Skeletal muscle satellite cell (primary cell): ENCODE measurements at regions not wholly inside any gene's neighbourhood (a gene's known extent, or its start where the extent isn't known, plus 50 kb on each side); places are given as distances from the start of the nearest gene placed in this dataset.

Experiments
- H3K27me3 ChIP-seq: 2 replicates; pipeline ENCODE4 v1.7.0; 2013; ENCODE audit warnings: low read length; ENCODE audit not compliant: control insufficient read depth, insufficient read depth
- H3K36me3 ChIP-seq: 2 replicates; pipeline ENCODE4 v1.7.0; 2013; ENCODE audit warnings: mild to moderate bottlenecking, control low read depth, low read length; ENCODE audit not compliant: insufficient read depth
- H3K4me1 ChIP-seq: 2 replicates; pipeline ENCODE4 v1.7.0; 2013; ENCODE audit warnings: low read length; ENCODE audit not compliant: control insufficient read depth, insufficient read depth
- H3K4me2 ChIP-seq: 2 replicates; pipeline ENCODE4 v1.7.0; 2013; ENCODE audit warnings: mild to moderate bottlenecking, low read length
- H3K4me3 ChIP-seq: 2 replicates; pipeline ENCODE4 v1.7.0; 2013; ENCODE audit warnings: low read length
- H3K9ac ChIP-seq: 2 replicates; pipeline ENCODE4 v1.7.0; 2013; ENCODE audit warnings: mild to moderate bottlenecking, low read depth, low read length, moderate library complexity
- H3K9me3 ChIP-seq: replicated peaks from 2 replicates; pipeline ENCODE4 v1.7.0; 2013; ENCODE audit warnings: mild to moderate bottlenecking, control low read depth, low read length

DNA sequence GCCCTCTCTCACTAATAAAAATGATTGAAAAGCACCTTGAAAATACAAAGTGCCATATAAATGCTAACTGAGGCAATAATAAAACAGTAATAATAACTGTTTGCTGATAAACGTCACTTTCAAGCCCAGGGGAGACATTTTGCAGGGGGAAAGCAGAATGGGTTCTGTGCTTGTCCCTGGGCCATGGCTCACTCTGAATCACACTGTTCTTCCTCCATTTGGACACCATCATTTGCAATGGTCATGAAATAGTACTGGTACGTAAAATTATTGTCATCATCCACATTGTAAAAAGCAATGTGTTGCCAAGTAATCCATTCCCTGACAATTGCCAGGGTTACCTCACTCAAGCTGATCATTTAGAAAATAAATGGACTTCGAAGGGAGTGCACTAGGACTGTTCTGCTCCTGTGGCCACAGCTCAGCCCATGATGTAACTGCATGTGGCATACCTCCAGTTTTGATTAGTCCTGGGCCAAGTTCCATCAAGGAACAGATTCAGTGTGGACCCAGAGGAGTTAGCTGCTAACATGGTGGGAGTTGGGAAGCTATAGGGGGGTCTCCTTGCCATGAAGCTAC is 508.8 kb upstream of the CELF4 start:
- no peak overlapping the region for H3K4me2 ChIP-seq
- no peaks in the 10 kb centered on the region for H3K4me1 ChIP-seq
- H3K9ac ChIP-seq = no peak overlapping the region
- H3K36me3 ChIP-seq = no peaks in the 10 kb centered on the region
- peaks cover 10% of the 10 kb centered on the region for H3K9me3 ChIP-seq
- no peak overlapping the region for H3K4me3 ChIP-seq
- H3K27me3 ChIP-seq = no peaks in the 10 kb centered on the region

- Histone ChIP-seq H3K36me3 (no peaks in the 10 kb centered on the region), H3K4me3 (no peak overlapping the region), H3K4me2 (no peak overlapping the region), H3K9ac (no peak overlapping the region), H3K4me1 (no peaks in the 10 kb centered on the region), H3K27me3 (no peaks in the 10 kb centered on the region), H3K9me3 (peaks cover 10% of the 10 kb centered on the region)
Observed at GRCh38 chr18:38067821-38068220, 502.2 kb upstream of the CELF4 start.

DNA sequence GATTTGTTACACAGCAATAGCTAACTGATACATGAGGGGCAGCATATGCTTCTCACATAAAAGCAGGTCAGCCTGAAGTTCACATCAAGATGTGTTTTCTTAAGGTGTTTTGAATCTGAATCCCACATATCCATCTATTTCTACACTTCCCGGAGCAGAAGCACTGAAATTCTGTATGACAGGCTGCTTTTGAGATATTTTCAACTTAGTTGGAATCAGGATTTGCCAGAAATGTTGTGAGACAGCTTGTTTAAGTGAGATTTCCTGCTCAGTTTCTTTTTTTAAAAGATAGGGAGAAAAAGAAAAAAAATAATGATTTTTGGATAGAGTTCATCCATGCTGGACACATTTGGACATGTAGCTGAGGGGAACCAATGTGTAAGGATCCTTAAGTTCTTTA is 501.5 kb upstream of the CELF4 start:
- no peaks in the 10 kb centered on the region for H3K27me3 ChIP-seq
- H3K4me2 ChIP-seq = no peak overlapping the region
- H3K36me3 ChIP-seq = no peaks in the 10 kb centered on the region
- H3K4me3 ChIP-seq = no peak overlapping the region
- no peaks in the 10 kb centered on the region for H3K4me1 ChIP-seq
- H3K9ac ChIP-seq = no peak overlapping the region
- peaks cover 16% of the 10 kb centered on the region for H3K9me3 ChIP-seq

DNA sequence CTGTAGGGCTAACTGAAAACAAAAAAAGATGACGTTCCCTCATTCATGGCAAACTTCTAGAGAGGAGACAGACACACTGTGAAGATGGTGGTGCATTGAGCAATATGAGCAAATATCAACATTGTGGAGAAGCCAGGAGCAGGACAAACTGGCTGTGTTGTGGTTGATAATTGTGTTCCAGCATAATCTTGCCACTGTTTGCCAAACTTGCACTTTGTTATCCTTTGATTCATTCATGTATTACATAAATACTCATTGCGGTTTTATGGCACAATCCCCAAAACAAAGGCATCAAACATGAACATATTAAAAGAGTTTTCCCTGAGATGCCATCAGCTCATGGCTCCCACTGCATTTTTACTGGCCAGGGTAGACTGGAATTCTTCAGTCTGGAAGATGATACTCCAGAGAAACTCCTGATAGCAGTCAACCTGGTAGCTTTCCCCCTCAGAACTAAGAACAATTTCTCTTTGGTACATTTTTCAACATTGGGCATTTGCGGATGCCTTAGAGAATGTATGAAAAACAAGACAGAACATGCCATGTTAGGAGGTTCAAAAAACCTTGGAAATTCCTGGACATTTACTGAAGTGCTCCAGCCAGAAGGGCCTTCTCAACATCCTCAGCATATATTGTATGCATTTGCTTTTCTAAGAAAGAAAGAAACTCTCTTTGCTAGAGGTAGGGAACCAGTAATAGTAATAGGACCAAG is 487.4 kb upstream of the CELF4 start:
- no peak overlapping the region for H3K9ac ChIP-seq
- no peak overlapping the region for H3K4me2 ChIP-seq
- no peaks in the 10 kb centered on the region for H3K27me3 ChIP-seq
- no peaks in the 10 kb centered on the region for H3K4me1 ChIP-seq
- H3K36me3 ChIP-seq = no peaks in the 10 kb centered on the region
- no peak overlapping the region for H3K4me3 ChIP-seq
- peaks cover 12% of the 10 kb centered on the region for H3K9me3 ChIP-seq

GRCh38 chr18:38047820-38048219 is 482.2 kb upstream of the CELF4 start:
- Histone ChIP-seq H3K36me3 (no peaks in the 10 kb centered on the region), H3K9ac (no peak overlapping the region), H3K4me3 (no peak overlapping the region), H3K9me3 (peaks cover 17% of the 10 kb centered on the region), H3K4me2 (no peak overlapping the region), H3K27me3 (no peaks in the 10 kb centered on the region), H3K4me1 (no peaks in the 10 kb centered on the region)

DNA sequence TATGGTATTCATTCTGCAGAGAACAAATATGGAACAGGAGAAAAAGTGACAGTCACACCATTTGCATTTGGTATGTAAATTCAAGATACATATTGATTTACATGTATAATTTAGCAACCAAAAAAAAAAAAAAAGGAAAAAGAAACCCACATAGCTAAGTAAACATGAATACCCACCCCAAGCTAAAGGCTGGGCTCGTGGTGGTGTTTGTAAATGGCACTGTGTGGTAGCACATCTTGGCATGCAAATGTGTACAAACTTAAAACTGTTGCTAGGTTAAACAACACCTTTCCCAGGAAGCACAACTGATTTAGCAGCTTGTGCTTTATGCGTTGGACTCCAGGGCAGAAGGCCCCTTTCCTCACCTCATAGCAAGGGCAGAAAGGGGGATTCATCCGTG is 481.1 kb upstream of the CELF4 start:
- Histone ChIP-seq H3K27me3 (no peaks in the 10 kb centered on the region), H3K4me2 (no peak overlapping the region), H3K36me3 (no peaks in the 10 kb centered on the region), H3K9me3 (peaks cover 22% of the 10 kb centered on the region), H3K9ac (no peak overlapping the region), H3K4me3 (no peak overlapping the region), H3K4me1 (no peaks in the 10 kb centered on the region)

- Histone ChIP-seq H3K27me3 (no peaks in the 10 kb centered on the region), H3K4me2 (no peak overlapping the region), H3K4me1 (no peaks in the 10 kb centered on the region), H3K4me3 (no peak overlapping the region), H3K9ac (no peak overlapping the region), H3K9me3 (peaks cover 21% of the 10 kb centered on the region), H3K36me3 (no peaks in the 10 kb centered on the region)
Observed at GRCh38 chr18:38045845-38046244, 480.2 kb upstream of the CELF4 start.

DNA sequence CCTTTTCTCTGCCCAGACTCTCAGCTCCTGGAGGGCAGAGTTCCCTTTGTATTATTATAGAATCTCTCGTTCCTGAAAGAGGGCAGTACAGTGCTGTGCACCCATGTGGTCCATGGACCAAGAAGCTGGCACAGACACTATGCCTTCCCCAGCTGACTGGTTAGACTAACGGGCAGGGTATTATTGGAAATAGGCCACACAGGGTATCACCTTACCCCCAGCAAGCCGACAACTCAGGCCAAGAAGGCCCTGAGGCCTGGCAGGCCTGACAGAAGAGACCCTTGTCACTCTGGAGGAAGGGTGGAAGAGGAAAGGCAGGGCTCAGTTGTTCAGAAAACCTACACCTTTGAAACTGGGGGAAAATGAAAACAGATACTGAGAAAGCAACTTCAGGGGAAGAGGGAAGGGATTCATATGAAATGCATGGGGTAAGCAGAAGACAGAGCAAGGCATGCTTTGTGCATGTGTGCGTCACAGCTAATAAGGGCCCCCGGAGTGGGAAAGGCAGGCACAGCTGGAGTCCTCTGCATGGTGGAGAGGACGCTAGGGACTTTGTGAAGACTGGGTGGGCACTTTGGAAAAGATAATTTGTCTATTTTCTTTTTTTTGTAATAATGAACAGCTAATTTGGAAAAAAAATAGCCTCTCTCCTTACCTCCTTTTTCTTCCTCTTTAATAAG is 476.8 kb upstream of the CELF4 start:
- H3K4me1 ChIP-seq = no peaks in the 10 kb centered on the region
- H3K4me3 ChIP-seq = no peak overlapping the region

DNA sequence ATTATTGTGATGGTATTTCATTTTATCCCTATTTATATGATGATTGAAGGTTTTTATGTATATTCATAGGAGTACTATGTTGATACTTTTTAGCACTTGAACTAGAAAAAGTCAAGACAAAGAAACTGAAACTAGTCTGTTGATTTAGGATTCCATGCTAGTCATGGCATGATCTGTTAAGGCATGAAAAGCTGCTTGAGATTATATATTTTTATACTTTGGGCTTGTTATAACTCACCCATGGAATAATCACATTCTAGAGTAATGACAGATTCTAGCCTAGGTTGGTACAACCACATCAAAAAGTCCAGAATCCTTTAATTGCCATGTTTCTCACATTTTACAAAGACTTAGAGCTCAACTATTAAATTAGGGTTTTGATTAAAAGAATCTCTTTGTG is 472.6 kb upstream of the CELF4 start:
- no peak overlapping the region for H3K4me2 ChIP-seq
- no peaks in the 10 kb centered on the region for H3K27me3 ChIP-seq
- H3K9me3 ChIP-seq = peaks cover 10% of the 10 kb centered on the region
- H3K36me3 ChIP-seq = no peaks in the 10 kb centered on the region
- no peak overlapping the region for H3K9ac ChIP-seq
- H3K4me3 ChIP-seq = no peak overlapping the region
- no peaks in the 10 kb centered on the region for H3K4me1 ChIP-seq

More for the DNA sequence above, 476.8 kb upstream of the CELF4 start:
- H3K36me3 ChIP-seq = no peaks in the 10 kb centered on the region
- H3K9me3 ChIP-seq = peaks cover 18% of the 10 kb centered on the region
- no peak overlapping the region for H3K9ac ChIP-seq
- H3K4me2 ChIP-seq = no peak overlapping the region
- H3K27me3 ChIP-seq = no peaks in the 10 kb centered on the region

GRCh38 chr18:38035193-38035592 is 469.6 kb upstream of the CELF4 start:
- H3K9ac ChIP-seq = no peak overlapping the region
- no peaks in the 10 kb centered on the region for H3K27me3 ChIP-seq
- no peaks in the 10 kb centered on the region for H3K9me3 ChIP-seq
- no peaks in the 10 kb centered on the region for H3K4me1 ChIP-seq
- no peaks in the 10 kb centered on the region for H3K36me3 ChIP-seq
- H3K4me2 ChIP-seq = no peak overlapping the region
- H3K4me3 ChIP-seq = no peak overlapping the region

- no peaks in the 10 kb centered on the region for H3K27me3 ChIP-seq
- H3K4me2 ChIP-seq = no peak overlapping the region
- no peak overlapping the region for H3K9ac ChIP-seq
Observed at GRCh38 chr18:38033282-38033681, 467.7 kb upstream of the CELF4 start.

DNA sequence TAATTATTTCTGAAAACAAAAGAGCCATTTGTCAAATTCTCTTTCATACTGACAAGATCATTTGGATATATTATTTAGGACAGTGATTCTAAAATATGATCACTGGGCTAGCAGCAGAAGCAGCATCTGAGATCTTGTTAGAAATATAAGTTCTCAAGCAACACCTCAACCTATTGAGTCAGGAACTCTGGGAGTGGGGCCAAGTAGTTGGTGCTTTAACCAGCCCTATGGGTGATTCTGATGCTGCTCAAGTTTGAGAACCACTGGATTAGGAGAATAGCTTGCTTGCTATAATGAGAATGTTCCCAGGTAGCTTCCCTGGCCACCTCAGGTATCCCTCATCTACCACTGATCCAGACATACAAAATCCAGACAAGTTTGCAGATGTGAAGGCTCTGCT is 466.9 kb upstream of the CELF4 start:
- no peak overlapping the region for H3K4me3 ChIP-seq
- H3K9ac ChIP-seq = no peak overlapping the region
- peaks cover 12% of the 10 kb centered on the region for H3K9me3 ChIP-seq
- H3K4me2 ChIP-seq = no peak overlapping the region
- H3K36me3 ChIP-seq = no peaks in the 10 kb centered on the region
- no peaks in the 10 kb centered on the region for H3K27me3 ChIP-seq
- no peaks in the 10 kb centered on the region for H3K4me1 ChIP-seq

More at GRCh38 chr18:38033282-38033681, 467.7 kb upstream of the CELF4 start:
- Histone ChIP-seq H3K4me3 (no peak overlapping the region), H3K9me3 (peaks cover 10% of the 10 kb centered on the region), H3K4me1 (no peaks in the 10 kb centered on the region), H3K36me3 (no peaks in the 10 kb centered on the region)
